AG10803 (cell line): ENCODE measurements at regions not wholly inside any gene's neighbourhood (a gene's known extent, or its start where the extent isn't known, plus 50 kb on each side); places are given as distances from the start of the nearest gene placed in this dataset.

Experiments used
- DNase-seq: peaks from one replicate; pipeline ENCODE4 v3.0.0; 2010; ENCODE audit warnings: low read depth
- H3K4me3 ChIP-seq: 2 replicates; pipeline ENCODE4 v1.5.1; 2011; ENCODE audit warnings: mild to moderate bottlenecking, low read length, control low read depth
- TF ChIP-seq, protein P1 (sequence below): conservative IDR thresholded peaks from 2 replicates; pipeline ENCODE4 v1.5.1; 2011; ENCODE audit warnings: mild to moderate bottlenecking, low read length, control low read depth, inconsistent platforms

DNA sequence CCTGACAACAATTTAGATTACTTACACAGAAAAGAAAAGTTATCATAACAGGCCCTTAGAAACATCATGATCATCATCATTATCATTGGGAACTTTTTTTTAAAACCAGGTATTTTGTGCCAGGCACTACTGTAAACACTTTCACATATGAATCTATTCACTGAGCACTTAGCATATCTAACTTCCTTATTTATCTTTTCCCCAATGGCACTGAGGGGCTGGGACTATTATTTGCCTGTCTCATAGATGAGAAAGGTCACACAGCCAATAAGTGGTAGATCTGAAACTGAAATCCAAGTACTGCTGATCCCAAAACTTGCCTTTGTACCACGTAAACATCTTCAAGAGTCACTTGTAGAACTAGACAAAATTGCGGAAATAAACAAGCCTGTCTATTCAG is 184.2 kb upstream of the RBPJ start:
- no peak for DNase-seq
- TF ChIP-seq, protein P1, sequence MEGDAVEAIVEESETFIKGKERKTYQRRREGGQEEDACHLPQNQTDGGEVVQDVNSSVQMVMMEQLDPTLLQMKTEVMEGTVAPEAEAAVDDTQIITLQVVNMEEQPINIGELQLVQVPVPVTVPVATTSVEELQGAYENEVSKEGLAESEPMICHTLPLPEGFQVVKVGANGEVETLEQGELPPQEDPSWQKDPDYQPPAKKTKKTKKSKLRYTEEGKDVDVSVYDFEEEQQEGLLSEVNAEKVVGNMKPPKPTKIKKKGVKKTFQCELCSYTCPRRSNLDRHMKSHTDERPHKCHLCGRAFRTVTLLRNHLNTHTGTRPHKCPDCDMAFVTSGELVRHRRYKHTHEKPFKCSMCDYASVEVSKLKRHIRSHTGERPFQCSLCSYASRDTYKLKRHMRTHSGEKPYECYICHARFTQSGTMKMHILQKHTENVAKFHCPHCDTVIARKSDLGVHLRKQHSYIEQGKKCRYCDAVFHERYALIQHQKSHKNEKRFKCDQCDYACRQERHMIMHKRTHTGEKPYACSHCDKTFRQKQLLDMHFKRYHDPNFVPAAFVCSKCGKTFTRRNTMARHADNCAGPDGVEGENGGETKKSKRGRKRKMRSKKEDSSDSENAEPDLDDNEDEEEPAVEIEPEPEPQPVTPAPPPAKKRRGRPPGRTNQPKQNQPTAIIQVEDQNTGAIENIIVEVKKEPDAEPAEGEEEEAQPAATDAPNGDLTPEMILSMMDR: no peak
- no peak overlapping the region for H3K4me3 ChIP-seq

DNA sequence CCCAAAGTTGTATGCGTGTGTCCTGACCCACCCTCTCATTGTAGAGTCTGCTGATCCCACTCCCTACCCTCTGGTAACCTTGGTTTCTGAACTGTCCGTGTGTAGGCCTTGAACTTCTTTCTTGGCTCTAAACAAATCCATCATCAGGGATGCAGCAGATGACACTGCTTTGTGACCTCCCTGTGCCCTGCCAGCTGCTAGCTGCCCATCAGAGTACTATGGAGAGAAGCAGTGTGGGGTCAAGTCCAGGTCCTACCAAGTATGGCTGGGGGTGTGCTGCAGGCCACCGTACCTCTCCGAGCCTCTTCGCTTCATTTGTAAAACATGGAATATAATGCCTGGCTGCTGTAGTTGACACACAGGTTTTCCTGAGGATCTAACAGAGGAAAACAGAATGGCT is 183.5 kb upstream of the RBPJ start:
- DNase-seq: no peak
- TF ChIP-seq, protein P1: no peak

DNA sequence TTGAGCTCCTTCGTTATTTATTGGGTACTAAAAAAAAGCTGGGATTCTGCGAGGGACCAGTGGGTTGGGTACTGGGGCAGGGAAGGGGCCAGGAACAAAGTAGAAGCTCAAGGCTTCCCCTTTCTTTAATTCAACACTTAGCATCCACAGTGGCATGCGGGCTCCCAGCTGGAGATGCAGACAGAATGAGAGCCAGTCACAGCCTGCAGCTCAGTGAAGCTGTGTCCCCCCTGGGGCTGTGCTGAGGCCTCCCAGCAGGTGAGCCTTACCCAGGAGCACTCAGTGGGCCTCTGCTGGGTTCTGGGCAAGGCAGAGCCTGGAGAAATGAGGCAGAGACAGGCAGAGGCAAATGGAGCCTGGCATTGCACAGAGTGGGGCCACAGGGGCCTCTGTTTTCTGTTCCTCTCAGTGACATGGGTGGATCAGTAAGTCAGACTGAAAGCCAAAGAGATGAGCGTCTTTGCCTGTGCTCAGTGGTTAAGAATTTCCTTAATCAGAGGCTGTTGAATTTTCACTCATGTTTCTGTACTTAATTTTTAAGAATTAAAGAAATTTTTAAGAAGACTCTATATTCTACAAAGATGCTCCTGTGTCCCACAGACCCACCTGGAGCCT is 181.4 kb upstream of the RBPJ start:
- H3K4me3 ChIP-seq: no peak overlapping the region
- TF ChIP-seq, protein P1: no peak
- DNase-seq: no peak

More for the DNA sequence above, 183.5 kb upstream of the RBPJ start:
- H3K4me3 ChIP-seq: no peak overlapping the region

DNA sequence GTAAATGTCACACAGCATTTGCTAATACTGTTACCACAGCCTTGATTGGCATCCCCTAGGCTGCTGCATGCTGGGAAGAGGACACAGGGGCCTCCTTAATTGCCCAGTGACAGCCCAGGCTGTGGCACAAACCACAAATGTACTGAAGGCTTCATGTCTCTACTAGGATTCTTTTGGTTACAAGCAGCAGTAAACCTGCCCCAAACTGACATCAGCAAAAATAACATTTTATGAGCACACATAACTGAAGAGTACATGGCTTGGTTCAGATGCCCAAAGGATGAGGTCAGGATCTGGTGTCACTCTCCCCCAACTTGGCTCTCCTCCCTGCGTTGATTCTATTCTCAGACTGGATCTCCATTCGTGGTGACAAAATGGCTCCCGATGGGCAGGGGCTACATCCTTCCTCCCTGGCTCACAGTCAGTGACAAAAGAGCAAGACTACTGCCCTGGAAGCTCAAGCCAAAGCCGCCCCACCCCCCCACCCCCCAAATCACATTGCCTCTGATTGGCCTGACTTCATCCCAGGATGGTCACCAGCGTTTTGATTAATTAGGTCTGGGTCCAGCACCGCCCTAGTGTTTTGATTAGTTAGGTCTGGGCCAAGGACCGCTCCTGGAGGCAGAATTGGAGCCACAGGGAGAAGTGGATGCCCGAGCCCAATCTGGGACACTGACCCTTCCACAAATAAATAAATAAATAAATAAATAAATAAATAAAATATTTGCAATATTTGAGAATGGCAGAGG is 180.5 kb upstream of the RBPJ start:
- TF ChIP-seq, protein P1: no peak
- no peak overlapping the region for H3K4me3 ChIP-seq
- DNase-seq: peak; percentile 78

DNA sequence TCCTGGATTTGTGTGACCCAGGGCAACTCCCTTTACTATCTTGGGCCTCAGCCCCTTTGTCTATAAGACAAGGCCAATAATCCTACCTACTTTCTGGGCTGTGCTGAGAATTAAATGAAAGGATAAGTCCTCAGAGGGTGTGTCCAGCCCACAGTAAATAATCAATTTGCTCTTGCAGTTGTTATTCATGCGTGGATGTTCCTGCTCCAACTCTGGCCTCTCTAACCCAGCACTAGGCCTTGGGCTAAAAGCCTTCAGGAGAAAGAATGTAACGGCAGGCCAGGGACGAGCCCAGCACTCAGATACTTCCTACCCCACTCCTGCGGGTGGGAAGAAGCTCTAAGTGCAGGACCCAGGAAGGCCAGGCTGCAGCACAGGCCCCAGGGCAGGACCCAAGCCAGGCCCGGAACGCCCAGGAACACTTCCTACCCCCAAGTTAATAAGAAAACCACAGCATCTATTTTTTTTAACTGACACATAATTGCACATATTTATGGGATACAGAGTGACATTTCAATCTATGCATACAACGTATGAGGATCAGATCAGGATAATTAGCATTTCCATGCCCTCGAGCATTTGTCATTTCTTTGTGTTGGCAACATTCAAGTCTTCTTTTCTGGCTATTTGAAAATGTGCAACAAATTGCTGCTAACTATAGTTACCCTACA is 179.6 kb upstream of the RBPJ start:
- TF ChIP-seq, protein P1: no peak
- no peak overlapping the region for H3K4me3 ChIP-seq
- no peak for DNase-seq

DNA sequence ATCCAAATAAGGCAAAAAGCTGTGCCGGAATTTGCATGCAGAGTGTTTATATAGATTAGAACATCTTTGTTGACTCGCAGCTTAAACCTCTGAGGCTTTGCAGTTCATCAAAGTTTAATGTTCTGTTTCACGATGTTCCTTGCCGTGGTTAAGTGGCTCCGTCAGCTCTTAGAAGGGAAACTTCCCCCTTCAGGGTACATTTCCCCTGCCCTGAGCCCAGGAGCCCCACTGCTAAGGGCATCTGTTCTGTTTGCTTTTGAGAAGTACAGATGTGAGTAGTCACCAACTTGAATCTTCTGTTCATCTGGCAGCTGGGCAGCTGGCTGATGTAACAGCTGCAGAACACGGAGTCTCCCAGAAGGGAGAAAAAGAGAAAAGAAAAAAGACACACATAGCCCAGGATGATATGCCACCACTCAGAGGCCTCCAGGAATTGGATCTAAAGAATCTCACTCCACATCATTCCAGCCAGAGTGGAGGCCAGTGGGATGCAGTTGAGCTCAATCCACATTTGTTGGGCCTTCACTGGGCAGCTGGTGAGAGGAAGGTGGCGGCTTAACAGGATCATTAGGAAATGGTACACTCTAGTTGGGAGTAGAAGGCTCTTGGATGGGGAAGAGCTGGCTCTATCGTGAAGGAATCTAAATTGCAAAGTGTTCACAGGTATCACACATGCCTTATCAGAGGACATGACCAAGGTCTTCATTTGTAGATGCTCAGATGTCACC is 178.7 kb upstream of the RBPJ start:
- no peak overlapping the region for H3K4me3 ChIP-seq
- TF ChIP-seq, protein P1: no peak
- DNase-seq: peak; percentile 63
